NCI-H2196 (cell line): ENCODE measurements at regions not wholly inside any gene's neighbourhood (a gene's known extent, or its start where the extent isn't known, plus 50 kb on each side); places are given as distances from the start of the nearest gene placed in this dataset.
"Not testable (repeated sequence)": the region's sequence is repeated elsewhere in the genome, so short reads cannot be mapped to it uniquely, and the experiment has no call there.

Experiments used
- DNase-seq: peaks from one replicate; lab custom pipeline; 2025; ENCODE audit not compliant: unreplicated experiment; lab: John Stamatoyannopoulos, UW

- not testable (repeated sequence) for DNase-seq
Observed at GRCh38 chr4:74505355-74505978, 60.5 kb downstream of the AREG start.

GRCh38 chr4:74509363-74509762 is 64.4 kb downstream of the AREG start:
- DNase-seq = not testable (repeated sequence)

- no peak for DNase-seq
Observed at GRCh38 chr4:74516303-74516702, 71.4 kb downstream of the AREG start.

- DNase-seq = no peak
Observed at GRCh38 chr4:74517996-74518395, 73.1 kb downstream of the AREG start.

GRCh38 chr4:74522251-74522991 is 77.5 kb downstream of the AREG start:
- no peak for DNase-seq

- DNase-seq = no peak
Observed at GRCh38 chr4:74523096-74523495, 78.2 kb downstream of the AREG start.

- no peak for DNase-seq
Observed at GRCh38 chr4:74524985-74525384, 80.0 kb downstream of the AREG start.

- no peak for DNase-seq
Observed at GRCh38 chr4:74527049-74527448, 82.1 kb downstream of the AREG start.

- DNase-seq = no peak
Observed at GRCh38 chr4:74528178-74528577, 83.2 kb downstream of the AREG start.

- DNase-seq = no peak
Observed at GRCh38 chr4:74529284-74530041, 84.5 kb downstream of the AREG start.

- DNase-seq = no peak
Observed at GRCh38 chr4:74531963-74532794, 87.2 kb downstream of the AREG start.

GRCh38 chr4:74534121-74534520 is 89.2 kb downstream of the AREG start:
- DNase-seq = no peak

GRCh38 chr4:74534936-74535335 is 90.0 kb downstream of the AREG start:
- DNase-seq = no peak

- DNase-seq = no peak
Observed at GRCh38 chr4:74535512-74535911, 90.6 kb downstream of the AREG start.

- DNase-seq = no peak
Observed at GRCh38 chr4:74536557-74536956, 91.6 kb downstream of the AREG start.

- no peak for DNase-seq
Observed at GRCh38 chr4:74537459-74537858, 92.5 kb downstream of the AREG start.

- DNase-seq = no peak
Observed at GRCh38 chr4:74539044-74539790, 94.3 kb downstream of the AREG start.

GRCh38 chr4:74540193-74540592 is 95.3 kb downstream of the AREG start:
- DNase-seq = no peak

GRCh38 chr4:74541667-74542066 is 96.7 kb downstream of the AREG start:
- no peak for DNase-seq

GRCh38 chr4:74543231-74543781 is 98.4 kb downstream of the AREG start:
- DNase-seq = no peak
